ENCODE measurements at regions not wholly inside any gene's neighbourhood (a gene's known extent, or its start where the extent isn't known, plus 50 kb on each side); places are given as distances from the start of the nearest gene placed in this dataset.

DNA sequence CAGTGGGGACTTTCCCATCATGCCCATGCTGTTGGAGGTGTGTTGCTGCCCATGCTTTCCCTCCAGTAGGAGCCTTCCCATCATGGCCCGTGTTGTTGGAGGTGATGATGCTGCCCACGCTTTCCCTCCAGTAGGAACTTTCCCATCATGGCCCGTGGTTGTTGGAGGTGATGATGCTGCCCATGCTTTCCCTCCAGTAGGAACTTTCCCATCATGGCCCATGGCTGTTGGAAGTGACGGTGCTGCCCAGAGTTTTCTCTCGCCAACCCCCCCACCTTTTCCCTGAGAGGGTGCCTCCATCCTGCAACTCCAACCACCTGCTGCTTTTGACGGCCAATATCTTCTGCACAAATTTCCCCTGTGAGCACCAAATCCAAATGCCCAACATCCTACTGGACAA is 205.7 kb downstream of the TOMM20 start:
- TF ChIP-seq POLR2A (IDR thresholded peaks at IDR 0.05; ENCODE audit: low read length): no peak
- no peak for TF ChIP-seq GATA1 (IDR thresholded peaks at IDR 0.05; ENCODE audit: low read depth, low read length)
